Hindlimb muscle (tissue), 1 donor: ENCODE measurements at regions not wholly inside any gene's neighbourhood (a gene's known extent, or its start where the extent isn't known, plus 50 kb on each side); places are given as distances from the start of the nearest gene placed in this dataset.
"Not testable (repeated sequence)": the region's sequence is repeated elsewhere in the genome, so short reads cannot be mapped to it uniquely, and the experiment has no call there.

Experiments
- DNase-seq: peaks from one replicate; pipeline ENCODE4 v3.0.0-alpha.2; 2013

GRCh38 chr4:14125375-14126129 is 498.0 kb upstream of the BOD1L1 start:
- DNase-seq, result no peak

GRCh38 chr4:14130551-14130950 is 503.0 kb upstream of the BOD1L1 start:
- no peak for DNase-seq

DNA sequence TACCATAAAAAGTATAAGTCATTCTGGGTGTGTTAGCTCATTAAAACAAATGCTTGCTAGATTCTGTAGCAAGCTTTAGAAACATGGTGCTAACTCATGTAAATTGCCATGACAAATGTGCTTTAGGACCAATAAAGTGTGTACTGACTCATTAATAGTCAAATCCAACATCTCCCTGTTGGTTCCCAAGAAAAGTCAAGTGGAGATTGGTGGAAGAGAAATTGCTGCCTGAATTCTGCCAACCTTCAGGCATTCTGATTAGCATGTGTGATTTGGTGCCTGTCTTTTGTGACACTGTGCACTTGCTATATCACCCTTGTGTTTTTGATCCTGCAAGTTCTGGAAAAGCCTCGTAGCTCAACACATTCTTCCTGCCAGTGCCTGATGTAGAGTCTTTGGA is 503.8 kb upstream of the BOD1L1 start:
- no peak for DNase-seq

DNA sequence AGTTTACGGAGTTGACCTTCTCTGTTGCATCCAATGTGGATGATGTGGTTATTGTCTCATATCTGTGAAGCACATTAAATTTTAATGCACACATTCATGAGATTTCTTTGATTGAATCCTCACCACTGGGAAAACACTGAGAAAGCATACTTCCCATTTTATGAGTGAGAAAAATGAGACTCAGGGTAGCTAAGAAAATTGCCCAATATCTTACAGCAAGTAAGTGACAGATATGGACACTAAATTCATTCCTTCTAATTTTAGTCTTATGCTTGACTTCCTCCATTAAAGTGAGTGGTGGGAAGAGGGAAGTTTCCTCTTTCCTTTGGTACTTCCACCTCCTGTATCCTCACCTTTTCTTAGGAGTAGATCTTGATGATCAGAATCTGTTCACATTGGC is 504.8 kb upstream of the BOD1L1 start:
- no peak for DNase-seq

DNA sequence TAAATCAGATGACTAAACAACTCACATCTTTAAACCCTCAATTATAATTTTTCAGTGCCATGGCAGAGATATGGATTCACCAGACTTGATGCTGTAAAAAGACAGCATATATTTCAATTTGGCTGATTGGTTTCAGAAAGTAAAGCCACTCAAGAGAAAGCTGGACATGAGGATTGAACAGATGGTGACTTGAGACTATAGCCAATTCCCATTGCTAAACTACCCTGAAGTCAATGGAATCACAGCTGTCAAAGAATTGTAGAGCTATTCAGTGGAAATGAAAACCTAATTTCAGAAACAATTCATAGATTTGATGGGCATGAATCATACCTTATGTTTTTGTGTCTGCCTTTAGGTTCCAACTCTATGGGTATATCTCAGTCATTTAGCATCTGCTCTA is 510.6 kb upstream of the BOD1L1 start:
- no peak for DNase-seq

GRCh38 chr4:14143892-14144291 is 516.4 kb upstream of the BOD1L1 start:
- no peak for DNase-seq

- no peak for DNase-seq
Measured at GRCh38 chr4:14149176-14150053, 521.9 kb upstream of the BOD1L1 start.

DNA sequence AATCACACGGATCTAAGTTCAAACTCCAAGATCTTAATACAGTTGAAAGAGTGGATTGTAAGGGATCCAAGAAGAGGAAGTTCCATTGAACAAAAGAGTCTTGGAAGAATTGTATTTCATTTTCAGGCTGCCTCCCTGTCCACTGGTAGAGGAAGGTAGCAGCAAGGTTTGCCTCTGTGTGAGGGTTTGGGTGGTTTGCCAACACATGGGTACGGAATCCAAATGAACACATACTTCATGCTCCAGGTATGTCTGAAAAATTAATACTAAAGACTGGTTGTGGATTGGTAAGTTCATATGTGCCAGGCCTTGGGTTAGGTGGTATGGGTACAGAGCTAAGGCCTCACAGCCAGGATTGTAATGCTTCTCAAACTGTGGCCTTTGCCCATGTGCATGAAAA is 523.6 kb upstream of the BOD1L1 start:
- DNase-seq, result no peak

DNA sequence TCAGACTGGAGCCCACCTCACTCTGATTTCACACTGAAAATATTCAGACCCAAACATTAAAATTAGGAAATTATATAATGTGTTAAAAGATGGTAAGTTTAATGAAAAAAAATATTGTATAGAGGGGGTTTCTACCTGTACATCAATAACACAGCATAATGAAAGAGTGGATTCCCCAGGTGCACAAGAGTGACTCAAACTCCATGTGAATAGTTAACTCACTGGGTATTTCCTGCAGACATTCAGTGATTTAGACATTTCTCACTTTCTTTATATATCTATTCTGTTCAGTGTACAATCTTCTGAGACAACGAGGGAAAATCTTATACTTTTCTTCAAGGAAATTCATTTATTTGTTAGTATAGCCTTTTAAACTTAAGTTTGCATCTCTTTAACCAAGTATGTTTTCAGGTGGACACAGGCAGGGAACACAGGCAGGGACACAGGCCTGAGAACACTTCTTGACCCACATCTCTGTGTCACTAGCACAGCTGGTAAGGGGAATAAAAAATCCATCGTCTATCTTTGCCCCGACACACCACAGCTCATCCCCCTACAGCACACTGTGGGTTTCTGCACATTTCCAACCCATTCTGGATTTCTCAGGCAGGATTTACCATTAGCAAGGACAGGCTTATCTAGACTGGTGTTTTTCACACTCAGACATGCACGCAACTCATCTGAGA is 525.5 kb upstream of the BOD1L1 start:
- no peak for DNase-seq

- DNase-seq, result no peak
Measured at GRCh38 chr4:14155803-14156202, 528.3 kb upstream of the BOD1L1 start.

DNA sequence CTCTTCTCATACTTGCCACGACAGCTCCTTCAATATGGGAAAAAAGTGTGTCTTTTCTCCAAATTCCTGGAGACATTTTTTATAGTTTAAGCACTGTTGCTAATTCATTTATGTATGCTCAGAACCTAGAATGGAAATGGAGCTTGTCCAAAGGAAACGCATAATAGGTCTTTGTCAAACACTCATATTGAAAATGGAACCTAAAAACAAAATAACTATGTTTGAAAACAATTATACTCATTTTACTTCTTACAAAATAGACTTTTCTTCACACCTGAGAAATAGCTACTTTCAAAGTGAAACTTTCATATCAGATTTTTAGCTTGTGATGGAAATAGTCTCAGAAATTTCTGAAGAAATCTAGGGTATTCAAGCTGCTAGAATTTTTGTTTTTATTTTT is 529.7 kb upstream of the BOD1L1 start:
- DNase-seq, result no peak

- no peak for DNase-seq
Measured at GRCh38 chr4:14165222-14165920, 537.8 kb upstream of the BOD1L1 start.

DNA sequence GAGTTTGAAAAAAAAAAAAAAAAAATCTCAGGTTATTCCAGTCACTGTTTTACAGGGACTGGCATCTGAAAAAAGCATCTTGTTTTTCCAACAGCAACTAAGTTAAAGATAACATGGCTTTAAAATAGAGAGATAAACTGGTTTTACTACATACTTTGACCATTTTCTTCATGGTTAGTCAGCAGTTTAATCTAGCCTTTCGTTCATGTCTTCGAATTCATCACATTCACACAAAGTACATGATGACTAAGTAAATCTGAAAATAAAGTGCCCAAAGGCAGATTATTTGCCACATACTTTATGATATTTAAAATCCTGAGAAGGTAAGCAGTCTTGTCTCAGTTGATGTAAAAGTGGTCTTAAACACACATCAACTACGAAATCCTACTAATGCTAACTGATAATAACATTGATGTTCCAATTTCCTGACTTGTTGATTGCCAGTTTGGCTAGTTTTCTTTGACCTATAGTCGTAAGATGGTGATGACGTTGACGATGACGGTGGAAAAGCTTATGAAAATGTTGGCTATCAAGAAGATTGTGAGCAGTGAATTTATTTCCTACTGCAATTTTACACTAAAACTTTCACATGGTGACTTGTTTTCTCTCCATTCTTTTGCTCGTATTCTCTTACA is 540.5 kb upstream of the BOD1L1 start:
- DNase-seq, result no peak

DNA sequence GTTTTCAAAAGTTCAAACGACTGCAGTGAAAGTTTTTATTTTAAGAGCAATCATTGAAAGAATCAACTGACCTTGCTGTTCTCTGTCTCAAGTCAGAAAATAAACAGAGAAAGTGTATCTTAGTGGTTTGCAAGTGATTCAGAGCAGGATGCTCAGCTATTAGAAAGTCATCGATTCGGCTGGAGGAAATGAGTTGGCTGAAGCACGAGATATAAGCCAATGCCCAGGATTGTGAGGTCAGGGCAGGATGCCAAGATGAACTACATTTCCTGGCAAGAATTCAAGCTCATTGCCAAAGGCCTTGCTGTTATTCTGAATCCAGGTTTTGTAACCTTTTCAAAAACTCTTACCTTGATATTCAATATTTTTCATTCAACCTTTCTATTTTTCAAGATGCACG is 541.4 kb upstream of the BOD1L1 start:
- DNase-seq, result no peak

- DNase-seq, result no peak
Measured at GRCh38 chr4:14169460-14169859, 541.9 kb upstream of the BOD1L1 start.

DNA sequence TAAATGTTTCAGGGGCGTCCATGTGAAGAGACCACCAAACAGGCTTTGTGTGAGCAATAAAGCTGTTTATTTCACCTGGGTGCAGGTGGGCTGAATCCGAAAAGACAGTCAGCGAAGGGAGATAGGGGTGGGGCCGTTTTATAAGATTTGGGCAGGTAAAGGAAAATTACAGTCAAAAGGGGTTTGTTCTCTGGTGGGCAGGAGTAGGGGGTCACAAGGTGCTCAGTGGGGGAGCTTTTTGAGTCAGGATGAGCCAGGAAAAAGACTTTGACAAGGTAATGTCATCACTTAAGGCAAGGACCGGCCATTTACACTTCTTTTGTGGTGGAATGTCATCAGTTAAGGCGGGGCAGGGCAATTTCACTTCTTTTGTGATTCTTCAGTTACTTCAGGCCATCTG is 542.4 kb upstream of the BOD1L1 start:
- not testable (repeated sequence) for DNase-seq

- no peak for DNase-seq
Measured at GRCh38 chr4:14176613-14177012, 549.1 kb upstream of the BOD1L1 start.

GRCh38 chr4:14177987-14178386 is 550.5 kb upstream of the BOD1L1 start:
- DNase-seq, result no peak

- DNase-seq, result no peak
Measured at GRCh38 chr4:14178421-14178820, 550.9 kb upstream of the BOD1L1 start.

DNA sequence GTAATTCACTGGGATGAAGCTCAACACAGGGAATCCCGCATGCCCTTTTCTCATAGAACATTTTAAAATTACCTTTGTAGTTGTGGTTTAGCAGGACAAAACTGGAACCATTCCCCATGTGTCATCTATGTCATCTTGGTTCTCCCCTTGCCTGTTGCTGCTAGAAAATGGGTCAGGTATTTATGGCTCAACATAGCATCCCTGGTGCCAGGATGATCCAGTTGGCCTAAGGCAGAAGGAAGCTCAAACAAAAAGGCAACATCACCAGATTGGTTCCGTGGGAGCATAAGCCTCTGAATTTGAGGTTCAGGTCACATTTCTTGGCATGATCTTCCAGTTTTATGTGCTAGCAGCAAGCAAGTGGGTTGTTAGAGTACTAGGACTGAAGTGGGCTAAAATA is 552.6 kb upstream of the BOD1L1 start:
- DNase-seq, result no peak

DNA sequence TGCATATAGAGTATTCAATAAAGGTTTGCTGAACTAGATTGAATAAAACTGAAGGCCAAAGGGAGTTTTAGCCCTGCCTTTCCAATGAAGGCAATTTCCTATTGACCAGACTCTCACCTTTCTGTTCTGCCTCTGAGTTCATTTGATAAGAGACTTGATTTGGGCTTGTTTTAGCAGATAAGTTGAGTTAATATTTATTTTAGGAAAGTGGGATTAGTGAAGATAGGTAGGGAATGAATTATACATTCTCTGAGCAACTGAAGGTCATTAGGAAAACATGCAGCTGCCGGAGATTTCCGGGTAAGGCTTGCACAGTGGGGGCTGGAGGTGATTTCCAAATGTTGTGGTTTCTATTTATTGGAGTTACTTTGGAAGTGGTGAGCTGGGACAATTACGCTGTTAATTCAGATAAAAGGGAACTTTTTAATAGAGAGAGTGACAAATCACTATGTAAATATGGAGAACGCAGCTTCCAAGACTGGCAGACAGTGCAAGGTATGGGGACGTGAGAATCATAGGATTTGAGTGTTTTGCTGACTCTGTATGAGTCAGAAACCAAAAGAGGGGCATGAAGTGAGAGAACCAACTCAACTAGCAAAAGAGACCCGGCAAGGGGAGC is 553.6 kb upstream of the BOD1L1 start:
- no peak for DNase-seq

GRCh38 chr4:14182148-14182547 is 554.6 kb upstream of the BOD1L1 start:
- no peak for DNase-seq
